Keratinocyte (primary cell): ENCODE measurements at regions not wholly inside any gene's neighbourhood (a gene's known extent, or its start where the extent isn't known, plus 50 kb on each side); places are given as distances from the start of the nearest gene placed in this dataset.

Experiments
- DNase-seq: peaks from one replicate; pipeline ENCODE4 v3.0.0-alpha.2; 2011; ENCODE audit warnings: low read depth, missing footprints, low spot score
- FAIRE-seq: peaks from 2 replicates; lab custom pipeline; 2011; peaks lifted over from hg19 to GRCh38; lab: Jason Lieb, UNC
- H2AFZ ChIP-seq: 2 replicates; pipeline ENCODE4 v1.6.0; 2012; ENCODE audit warnings: low read length, control low read depth, inconsistent platforms; ENCODE audit not compliant: control insufficient read depth
- H3K27ac ChIP-seq: 2 replicates; pipeline ENCODE4 v1.5.1; 2011; ENCODE audit warnings: low read length; ENCODE audit not compliant: control insufficient read depth, insufficient read depth
- H3K27me3 ChIP-seq: 3 replicates; pipeline ENCODE4 v1.6.0; 2011; ENCODE audit warnings: low read length; ENCODE audit not compliant: control insufficient read depth, insufficient read depth; ENCODE audit errors: extremely low read depth
- H3K36me3 ChIP-seq, 2 experiments: 2 replicates in 1 of 2; 3 replicates in 1 of 2; pipeline ENCODE4 v1.5.1; 2011; ENCODE audit warnings: low read length in 2 of 2, mild to moderate bottlenecking in 1 of 2; ENCODE audit not compliant: control insufficient read depth in 2 of 2, insufficient read depth in 2 of 2; ENCODE audit errors: extremely low read depth in 1 of 2
- H3K4me1 ChIP-seq: 3 replicates; pipeline ENCODE4 v1.5.1; 2011; ENCODE audit warnings: low read length; ENCODE audit not compliant: control insufficient read depth, insufficient read depth; ENCODE audit errors: extremely low read depth
- H3K4me2 ChIP-seq: 3 replicates; pipeline ENCODE4 v1.6.0; 2011; ENCODE audit warnings: low read depth, low read length; ENCODE audit not compliant: control insufficient read depth, insufficient read depth; ENCODE audit errors: extremely low read depth
- H3K4me3 ChIP-seq, 3 experiments: fragments of 200-600 bp in 1 of 3; sonication (generic) in 1 of 3; 2 replicates in 2 of 3; 3 replicates in 1 of 3; pipeline ENCODE4 v1.5.1; 2011 to 2016; ENCODE audit warnings: low read length in 3 of 3, mild to moderate bottlenecking in 3 of 3, control low read depth in 2 of 3, inconsistent platforms in 1 of 3, low read depth in 1 of 3, mixed read lengths in 1 of 3, mixed run types in 1 of 3, moderate library complexity in 1 of 3; ENCODE audit not compliant: control insufficient read depth in 2 of 3, insufficient read depth in 2 of 3; ENCODE audit errors: extremely low read depth in 1 of 3
- H3K79me2 ChIP-seq: 2 replicates; pipeline ENCODE4 v1.6.0; 2012; ENCODE audit warnings: low read length; ENCODE audit not compliant: control insufficient read depth, insufficient read depth
- H3K9ac ChIP-seq: 3 replicates; pipeline ENCODE4 v1.6.0; 2011; ENCODE audit warnings: low read length; ENCODE audit not compliant: control insufficient read depth, insufficient read depth; ENCODE audit errors: extremely low read depth
- H3K9me1 ChIP-seq: 3 replicates; pipeline ENCODE4 v1.6.0; 2011; ENCODE audit warnings: low read length; ENCODE audit not compliant: control insufficient read depth, insufficient read depth; ENCODE audit errors: extremely low read depth
- H3K9me3 ChIP-seq: 2 replicates; pipeline ENCODE4 v1.5.1; 2012; ENCODE audit warnings: low read depth, low read length; ENCODE audit not compliant: control insufficient read depth
- H4K20me1 ChIP-seq: 3 replicates; pipeline ENCODE4 v1.6.0; 2011; ENCODE audit warnings: low read length; ENCODE audit not compliant: control insufficient read depth, insufficient read depth; ENCODE audit errors: extremely low read depth
- CTCF ChIP-seq, 3 experiments: IDR thresholded peaks in 1 of 3; conservative IDR thresholded peaks in 1 of 3; optimal IDR thresholded peaks in 1 of 3; 2 replicates in 2 of 3; 3 replicates in 1 of 3; pipeline versions ENCODE3 to v1.5.1; 2011; ENCODE audit warnings: low read length in 3 of 3, mild to moderate bottlenecking in 3 of 3, moderate library complexity in 2 of 3, control low read depth in 1 of 3, inconsistent platforms in 1 of 3; ENCODE audit not compliant: insufficient read depth in 2 of 3; ENCODE audit errors: extremely low read depth in 1 of 3
- EZH2 ChIP-seq: IDR thresholded peaks from one replicate; pipeline ENCODE4 v1.6.1; 2012; ENCODE audit warnings: inconsistent platforms, mild to moderate bottlenecking, low read length, moderate library complexity
- dilution Hi-C: fragments of 300-500 bp; cut with MboI; formaldehyde crosslinking; loops from one replicate; pipeline ENCODE4 v1.7.0; 2020; ENCODE audit warnings: low sequenced_read_pairs; ENCODE audit not compliant: extremely low pct_ligation_motif_present

- no peak overlapping the region for H3K4me3 ChIP-seq
- H3K9me1 ChIP-seq = no peaks in the 10 kb centered on the region
- H3K27ac ChIP-seq = no peak overlapping the region
- H3K4me1 ChIP-seq = no peaks in the 10 kb centered on the region
- H3K9me3 ChIP-seq = no peaks in the 10 kb centered on the region
- dilution Hi-C loops = no loop called here
- no peaks in the 10 kb centered on the region for H3K27me3 ChIP-seq
- no peaks in the 10 kb centered on the region for H3K79me2 ChIP-seq
- TF ChIP-seq EZH2 = no peak
- TF ChIP-seq CTCF (optimal IDR thresholded peaks at IDR 0.05 in 1 of 3, IDR thresholded peaks at IDR 0.05 in 1 of 3, conservative IDR thresholded peaks at IDR 0.05 in 1 of 3; ENCODE audit: extremely low read depth in 1 of 3, insufficient read depth in 2 of 3, low read length in 3 of 3) = no peak
- H4K20me1 ChIP-seq = no peaks in the 10 kb centered on the region
- no peak for FAIRE-seq
- H3K9ac ChIP-seq = no peak overlapping the region
- DNase-seq = no peak
- no peak overlapping the region for H2AFZ ChIP-seq
- H3K4me2 ChIP-seq = no peak overlapping the region
- H3K36me3 ChIP-seq = no peaks in the 10 kb centered on the region
These were observed 904.2 kb downstream of the EPHA3 start for GRCh38 chr3:90011596-90011995.

DNA sequence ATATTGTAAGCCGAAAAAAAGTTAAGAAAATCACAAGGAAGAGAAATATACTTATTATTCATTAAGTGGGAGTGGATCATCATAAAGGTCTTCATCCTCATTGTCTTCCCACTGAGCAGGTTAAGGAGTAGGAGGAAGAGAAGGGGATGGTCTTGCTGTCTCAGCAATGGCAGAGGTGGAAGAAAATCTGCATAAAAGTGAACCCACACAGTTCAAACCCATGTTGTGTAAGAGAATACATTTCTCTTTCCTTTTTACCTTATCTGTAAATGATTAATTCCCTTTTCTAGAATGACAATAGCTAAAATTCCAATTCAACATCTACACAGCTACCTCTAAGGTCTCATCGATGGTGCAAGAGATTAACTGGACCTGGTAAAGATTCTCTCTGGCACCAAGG lies 904.6 kb downstream of the EPHA3 start:
- dilution Hi-C loops = no loop called here
- no peak for TF ChIP-seq CTCF (optimal IDR thresholded peaks at IDR 0.05 in 1 of 3, IDR thresholded peaks at IDR 0.05 in 1 of 3, conservative IDR thresholded peaks at IDR 0.05 in 1 of 3; ENCODE audit: extremely low read depth in 1 of 3, insufficient read depth in 2 of 3, low read length in 3 of 3)
- TF ChIP-seq EZH2 = no peak
- H3K27ac ChIP-seq = no peak overlapping the region

More for the DNA sequence above, 904.6 kb downstream of the EPHA3 start:
- no peaks in the 10 kb centered on the region for H3K27me3 ChIP-seq
- no peak overlapping the region for H3K4me2 ChIP-seq
- no peak overlapping the region for H3K4me3 ChIP-seq
- no peak overlapping the region for H3K9ac ChIP-seq
- no peaks in the 10 kb centered on the region for H3K4me1 ChIP-seq
- no peak overlapping the region for H2AFZ ChIP-seq
- H3K79me2 ChIP-seq = no peaks in the 10 kb centered on the region
- no peaks in the 10 kb centered on the region for H4K20me1 ChIP-seq
- no peaks in the 10 kb centered on the region for H3K36me3 ChIP-seq
- DNase-seq (no peak), FAIRE-seq (no peak)
- H3K9me3 ChIP-seq = no peaks in the 10 kb centered on the region
- no peaks in the 10 kb centered on the region for H3K9me1 ChIP-seq
